NCI-H2227 (cell line): ENCODE measurements at regions not wholly inside any gene's neighbourhood (a gene's known extent, or its start where the extent isn't known, plus 50 kb on each side); places are given as distances from the start of the nearest gene placed in this dataset.

Experiments
- DNase-seq: peaks from one replicate; lab custom pipeline; 2025; ENCODE audit not compliant: unreplicated experiment; lab: John Stamatoyannopoulos, UW

DNA sequence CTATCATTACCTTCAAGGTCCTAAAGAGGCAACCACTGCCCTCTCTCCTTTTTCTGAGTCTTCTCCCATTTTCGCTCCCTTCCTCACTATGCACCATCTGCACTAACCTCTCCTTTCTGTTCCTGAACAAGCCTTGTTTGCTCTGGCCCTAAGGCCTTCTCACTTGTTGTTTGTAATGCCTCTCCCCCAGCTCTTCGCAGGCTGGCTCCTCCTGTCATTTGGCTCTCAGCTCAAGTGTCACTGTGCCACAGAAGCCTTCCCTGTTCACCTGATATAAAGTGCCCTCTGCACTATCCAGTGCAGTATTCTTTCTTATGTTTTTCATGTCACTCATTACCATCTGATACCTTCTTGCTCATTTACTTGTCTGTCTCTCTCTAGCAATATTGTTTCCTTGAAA, 303.7 kb downstream of the KCNN2 start:
- no peak for DNase-seq

DNA sequence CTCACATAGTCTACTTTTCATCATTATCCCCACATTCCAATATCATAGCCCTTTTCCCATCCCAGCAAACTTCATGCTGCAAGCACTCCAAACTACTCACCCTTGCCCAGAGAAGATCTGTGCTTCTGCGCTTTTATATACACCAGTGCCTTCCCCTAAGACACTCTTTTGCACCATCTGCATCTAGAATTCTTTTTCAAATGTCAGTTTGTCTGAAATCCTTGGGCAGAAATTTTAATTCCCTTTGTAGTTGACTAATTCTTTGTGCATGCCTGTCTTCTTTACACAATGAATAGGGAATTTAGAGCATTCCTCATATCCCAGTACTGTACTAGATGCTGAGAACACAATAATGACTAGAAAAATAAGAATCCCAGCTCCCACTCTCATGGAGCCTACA, 298.9 kb downstream of the KCNN2 start:
- no peak for DNase-seq

DNA sequence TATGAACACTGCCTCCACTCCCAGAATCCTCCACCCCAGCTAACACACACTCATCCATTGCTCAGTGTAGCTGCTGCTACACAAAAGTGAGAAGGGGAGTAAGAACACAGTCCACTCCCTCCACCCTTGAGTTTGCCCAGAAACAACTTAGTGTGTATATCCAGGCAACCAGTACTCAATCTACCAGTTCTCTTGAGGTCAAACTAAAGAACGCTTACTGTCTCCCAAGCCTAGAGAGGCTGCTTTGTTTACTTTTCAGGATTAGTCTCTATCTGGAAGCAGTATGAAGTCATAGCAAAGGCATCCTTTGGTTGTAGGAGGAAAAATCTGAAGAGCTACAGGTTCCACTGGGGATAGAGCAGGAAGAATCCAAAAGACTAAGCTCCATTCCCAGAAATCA, 296.3 kb downstream of the KCNN2 start:
- DNase-seq = no peak

DNA sequence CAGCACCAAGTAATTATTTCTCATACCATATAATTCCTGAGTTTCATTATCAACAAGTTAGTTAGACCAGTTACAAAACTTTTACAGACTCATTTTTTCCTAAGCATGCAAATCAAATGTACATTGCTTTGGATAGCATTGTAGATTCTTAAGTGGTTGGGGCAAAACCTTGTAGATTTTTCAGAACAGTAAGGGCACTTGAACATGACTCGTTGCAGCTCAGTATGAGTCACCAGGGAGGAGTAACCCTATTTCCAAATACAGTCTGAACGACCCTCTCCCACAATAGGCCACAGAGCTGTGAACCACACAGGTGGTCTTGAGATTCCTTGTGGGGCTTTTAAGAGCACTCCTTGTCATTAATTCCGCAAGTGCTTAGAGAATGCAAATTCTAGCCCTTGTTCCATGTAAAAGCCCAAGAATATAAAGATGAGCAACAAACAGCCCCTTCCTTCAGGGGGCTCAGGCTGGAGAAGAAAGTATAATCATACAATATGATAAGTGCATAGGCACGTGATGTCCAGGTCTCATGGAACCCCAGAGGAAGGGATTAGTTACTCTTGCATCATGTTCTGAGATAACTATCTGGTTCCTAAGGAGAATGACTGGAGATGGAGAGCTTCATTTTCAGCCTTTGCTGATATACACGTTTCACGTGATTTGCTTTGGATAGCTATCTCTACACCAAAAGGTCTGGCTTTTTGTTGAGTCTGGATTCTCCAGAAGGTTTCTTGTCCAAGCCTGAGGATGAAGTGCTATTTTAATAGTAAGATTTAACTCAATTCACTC, 295.7 kb downstream of the KCNN2 start:
- DNase-seq = no peak

DNA sequence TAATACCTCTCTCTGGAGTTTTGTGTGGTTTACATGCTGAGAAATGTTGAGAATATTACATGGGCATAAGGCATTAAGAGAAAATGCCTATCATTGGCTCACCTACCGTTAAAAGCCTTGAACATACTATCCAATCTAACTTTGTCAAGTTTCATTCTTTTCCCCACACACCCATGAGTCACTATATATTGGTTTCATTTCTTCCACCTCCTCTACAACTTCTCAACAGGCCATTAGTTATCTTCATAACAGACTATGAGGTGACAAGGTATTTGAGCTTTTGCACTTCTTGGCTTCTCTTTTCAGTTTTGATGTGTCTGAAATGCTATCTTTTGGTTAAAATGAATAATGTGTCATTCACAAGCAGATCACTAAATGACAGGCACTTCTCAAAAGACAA, 288.0 kb downstream of the KCNN2 start:
- no peak for DNase-seq

DNA sequence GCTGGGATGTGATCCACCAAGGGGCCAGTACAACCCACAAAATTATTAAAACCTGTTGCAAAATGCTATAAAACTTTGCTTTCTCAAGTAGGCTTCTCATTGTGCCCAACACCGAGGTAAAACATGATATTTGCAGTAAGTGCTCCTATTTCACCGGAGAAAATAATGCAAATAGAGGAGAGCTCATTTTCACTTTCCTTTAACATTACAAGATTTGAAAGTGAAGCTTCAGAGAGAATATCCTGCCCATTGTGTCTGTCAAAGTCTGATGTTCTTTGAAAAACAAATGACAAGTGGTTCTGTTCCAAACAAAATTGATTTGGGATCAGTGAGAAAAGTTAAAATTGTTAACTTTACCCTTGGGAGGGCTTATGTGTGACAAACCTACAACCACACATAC, 287.1 kb downstream of the KCNN2 start:
- no peak for DNase-seq

DNA sequence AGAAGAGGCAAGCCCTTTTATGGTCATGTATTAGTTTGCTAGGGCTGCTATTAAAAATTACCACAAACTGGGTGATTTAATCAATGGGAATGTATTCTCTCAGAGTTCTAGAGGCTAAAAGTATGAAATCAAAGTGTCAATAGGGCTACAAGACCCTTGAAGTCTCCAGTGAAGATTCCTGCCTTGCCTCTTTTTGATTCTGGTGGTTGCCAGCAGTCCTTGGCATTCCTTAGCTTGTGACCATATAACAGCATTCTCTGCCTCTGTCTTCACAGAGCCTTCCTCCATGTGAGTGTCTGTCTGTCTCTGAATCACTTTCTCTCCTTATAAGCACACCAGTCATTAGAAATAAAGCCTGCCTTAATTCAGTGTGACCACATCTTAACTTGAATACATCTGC, 282.7 kb downstream of the KCNN2 start:
- no peak for DNase-seq

DNA sequence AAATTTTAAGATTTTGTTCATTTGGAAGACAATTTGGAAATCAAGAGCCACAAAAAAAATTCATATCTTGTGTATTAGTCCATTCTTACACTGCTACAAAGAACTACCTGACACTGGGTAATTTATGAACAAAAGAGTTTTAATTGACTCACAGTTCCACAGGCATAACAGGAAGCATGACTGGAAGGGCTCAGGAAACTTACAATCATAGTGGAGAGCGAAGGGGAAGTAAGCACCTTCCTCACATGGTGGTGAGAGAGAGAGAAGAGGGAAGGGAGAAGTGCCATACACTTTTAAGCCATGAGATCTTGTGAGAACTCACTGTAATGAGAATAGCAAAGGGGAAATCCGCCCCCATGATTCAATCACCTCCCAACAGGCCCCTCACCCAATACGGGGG, 274.4 kb downstream of the KCNN2 start:
- no peak for DNase-seq

DNA sequence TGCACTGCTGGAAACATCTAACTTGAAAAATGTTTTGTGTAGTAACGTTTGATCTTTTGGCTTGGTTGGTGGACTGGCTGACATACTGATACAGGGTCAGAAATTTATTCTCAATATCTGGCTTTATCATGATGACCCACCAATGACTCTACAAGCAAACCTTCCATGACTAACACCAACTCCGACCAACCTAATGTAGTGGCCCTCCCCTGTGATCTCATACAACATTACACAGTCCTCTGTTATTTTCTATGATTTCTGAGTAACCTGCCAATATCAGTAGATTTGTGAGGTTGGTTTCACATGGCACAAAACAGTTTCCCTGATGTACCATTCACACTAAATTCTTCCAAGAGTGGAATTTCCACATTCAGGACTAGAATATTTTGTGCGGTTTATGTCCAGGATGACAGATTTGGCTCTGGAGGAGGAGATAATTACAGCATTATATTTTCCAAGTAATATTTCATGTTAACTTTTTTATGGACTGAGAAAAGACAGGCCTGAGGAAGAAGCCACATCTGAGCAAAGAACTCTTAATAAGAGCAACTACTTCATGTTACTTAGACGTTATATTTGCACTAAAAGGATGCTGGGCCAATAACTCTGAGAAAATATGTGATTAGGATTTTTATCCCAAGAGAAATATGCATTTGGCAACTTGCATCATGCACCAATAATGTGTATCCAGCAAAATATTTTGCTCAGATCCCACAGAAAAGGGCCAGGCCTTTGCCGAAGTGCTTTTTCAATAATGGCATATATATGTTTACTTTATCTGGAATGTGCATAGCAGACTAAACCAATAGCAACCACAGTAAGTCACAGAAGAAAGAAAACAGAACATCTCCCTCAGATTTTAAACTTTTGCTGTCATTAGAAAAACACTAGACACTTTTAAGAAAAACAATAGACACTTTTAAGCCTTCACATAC, 273.4 kb downstream of the KCNN2 start:
- DNase-seq = no peak

DNA sequence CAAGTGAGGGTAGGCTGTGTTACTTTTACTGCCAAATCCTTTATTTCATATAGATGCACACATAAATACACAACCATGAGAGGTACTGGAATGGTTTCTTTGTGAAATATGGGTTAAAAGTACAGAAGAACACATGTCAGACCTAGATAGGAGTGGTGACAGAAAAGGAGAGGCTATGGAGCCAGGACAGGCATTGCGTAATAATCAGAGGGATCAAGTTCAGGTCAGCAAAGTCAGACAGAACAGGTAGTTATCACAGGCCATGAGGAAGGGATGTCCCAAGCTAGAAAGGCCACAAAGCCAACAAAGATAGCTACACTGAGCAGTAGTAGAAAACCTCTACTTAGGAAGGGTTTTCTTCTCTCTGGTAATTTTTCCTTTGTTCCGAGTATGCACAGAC, 272.6 kb downstream of the KCNN2 start:
- DNase-seq = no peak

DNA sequence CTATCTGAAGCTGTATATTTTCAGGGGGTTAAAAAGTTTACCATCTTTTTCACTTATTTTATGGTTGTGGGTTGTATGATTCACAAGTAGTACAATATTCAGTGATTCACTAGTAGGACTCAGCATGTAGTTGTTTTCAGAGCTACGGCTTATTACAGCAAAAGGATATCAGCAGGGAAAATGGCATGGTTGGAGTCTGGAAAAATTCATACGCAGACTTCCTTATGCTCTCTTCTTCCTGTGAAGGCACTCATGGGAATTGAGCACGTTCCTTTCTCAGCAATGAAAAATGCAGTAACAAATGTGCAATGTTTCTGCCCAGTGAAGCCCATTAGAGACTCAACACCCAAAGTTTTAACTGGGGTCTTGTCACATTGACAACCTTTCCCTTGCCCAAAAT, 250.5 kb downstream of the KCNN2 start:
- no peak for DNase-seq

DNA sequence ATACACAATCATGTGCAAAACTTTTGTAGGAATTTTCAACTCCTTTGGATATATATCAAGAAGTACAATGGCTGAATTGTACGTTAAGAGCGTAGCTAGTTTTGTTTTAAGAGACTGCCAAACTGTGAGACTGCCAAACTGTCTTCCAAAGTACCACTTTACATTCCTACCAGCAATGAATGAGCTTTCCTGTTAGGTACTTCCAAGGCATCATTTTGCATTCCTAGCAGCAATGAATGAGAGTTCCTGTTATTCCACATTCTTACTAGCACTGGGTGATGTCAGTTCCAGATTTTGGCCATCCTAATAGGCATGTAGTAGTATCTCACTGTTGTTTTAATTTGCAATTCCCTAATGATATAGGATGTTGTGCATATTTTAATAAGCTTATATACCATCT, 219.3 kb downstream of the KCNN2 start:
- DNase-seq = no peak

DNA sequence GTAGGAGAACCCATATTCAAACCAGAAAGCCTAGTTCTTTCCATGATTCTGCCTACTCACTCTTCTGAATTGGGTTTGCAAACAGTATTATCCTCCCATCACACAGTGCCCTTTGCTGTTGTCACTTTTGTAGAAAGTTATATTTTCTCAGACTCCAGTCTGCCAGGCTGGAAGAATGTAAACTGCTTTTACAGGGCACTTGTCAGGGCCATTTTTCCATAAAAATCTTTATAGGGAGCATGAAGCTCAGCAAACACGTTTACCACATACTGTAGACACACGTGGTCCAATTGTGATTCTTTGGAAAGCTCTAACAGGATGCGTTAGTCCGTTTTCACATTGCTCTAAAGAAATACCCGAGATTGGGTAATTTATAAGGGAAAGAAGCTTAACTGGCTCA, 204.0 kb downstream of the KCNN2 start:
- no peak for DNase-seq

DNA sequence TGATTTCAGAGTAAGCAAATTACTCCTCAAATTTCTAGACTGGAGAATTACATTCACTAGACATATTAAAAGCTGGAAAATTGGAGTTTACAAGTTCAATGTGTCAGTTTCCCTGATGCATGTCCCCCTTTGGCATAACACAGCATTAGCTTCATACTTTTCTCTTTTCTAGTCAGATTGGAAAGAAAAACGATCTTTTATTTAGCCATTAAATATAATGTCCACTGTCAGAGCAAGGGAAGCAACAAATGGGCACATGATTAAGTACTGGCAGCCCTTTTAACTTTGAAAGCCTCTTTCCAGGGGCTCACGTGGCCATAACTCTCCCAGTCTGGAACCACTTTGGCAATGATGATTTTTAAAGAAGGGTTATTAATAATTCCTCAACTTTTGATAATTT, 203.3 kb downstream of the KCNN2 start:
- DNase-seq = no peak

DNA sequence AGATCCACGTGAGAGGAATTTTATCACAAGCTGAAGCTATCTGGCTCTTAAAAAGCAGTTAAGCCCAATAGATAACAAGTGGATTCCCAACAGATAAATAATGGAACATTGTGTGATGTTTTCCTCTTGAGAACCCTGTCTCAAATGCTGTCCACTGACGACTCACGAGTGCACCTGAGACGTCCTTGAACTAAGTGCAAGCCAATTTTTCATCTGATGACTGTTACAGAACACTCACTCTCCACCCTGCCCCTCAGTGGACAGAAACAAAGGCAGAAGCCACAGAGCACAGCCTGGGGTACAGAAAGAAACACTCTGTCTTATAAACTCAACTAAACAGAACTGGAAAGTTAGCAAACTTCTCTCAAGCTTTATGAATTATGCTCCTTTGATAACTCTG, 199.5 kb downstream of the KCNN2 start:
- DNase-seq = no peak
